ENCODE measurements at regions not wholly inside any gene's neighbourhood (a gene's known extent, or its start where the extent isn't known, plus 50 kb on each side); places are given as distances from the start of the nearest gene placed in this dataset.

GRCh38 chr6:11445146-11445545 lies 92.4 kb upstream of the TMEM170B start:
- TF ChIP-seq CTCF (IDR thresholded peaks at IDR 0.05; ENCODE audit: insufficient read depth, low read length, poor library complexity, severe bottlenecking) (no peak), EZH2phosphoT487 (conservative IDR thresholded peaks at IDR 0.05; ENCODE audit: low read length) (no peak)

Measured in SU-DHL-6 (cell line).